ENCODE measurements at regions not wholly inside any gene's neighbourhood (a gene's known extent, or its start where the extent isn't known, plus 50 kb on each side); places are given as distances from the start of the nearest gene placed in this dataset.

DNA sequence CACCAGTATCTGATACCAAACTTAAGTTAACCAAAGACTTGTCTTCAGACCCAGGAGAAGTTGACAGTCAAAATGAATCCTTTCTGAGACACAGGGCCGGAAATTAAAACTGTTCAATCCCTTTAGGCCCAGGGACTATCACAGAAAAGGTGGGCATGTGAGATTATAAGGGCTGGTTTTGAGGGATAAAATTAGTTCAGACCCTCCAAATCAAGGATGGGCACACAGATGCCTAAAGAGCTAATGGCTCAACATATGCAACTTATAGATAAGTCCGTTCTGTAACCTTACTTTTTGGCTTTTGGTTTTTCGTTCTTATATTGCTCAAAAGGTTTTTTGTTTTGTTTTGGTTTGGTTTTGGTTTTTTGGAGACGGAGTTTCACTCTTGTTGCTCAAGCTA is 129.6 kb upstream of the ABCA1 start:
- no peak for TF ChIP-seq TAF1 (IDR thresholded peaks at IDR 0.05; ENCODE audit: borderline replicate concordance, low read depth, low read length)
- no peak for TF ChIP-seq YY1 (IDR thresholded peaks at IDR 0.05; ENCODE audit: low read depth)
- TF ChIP-seq, protein P1, sequence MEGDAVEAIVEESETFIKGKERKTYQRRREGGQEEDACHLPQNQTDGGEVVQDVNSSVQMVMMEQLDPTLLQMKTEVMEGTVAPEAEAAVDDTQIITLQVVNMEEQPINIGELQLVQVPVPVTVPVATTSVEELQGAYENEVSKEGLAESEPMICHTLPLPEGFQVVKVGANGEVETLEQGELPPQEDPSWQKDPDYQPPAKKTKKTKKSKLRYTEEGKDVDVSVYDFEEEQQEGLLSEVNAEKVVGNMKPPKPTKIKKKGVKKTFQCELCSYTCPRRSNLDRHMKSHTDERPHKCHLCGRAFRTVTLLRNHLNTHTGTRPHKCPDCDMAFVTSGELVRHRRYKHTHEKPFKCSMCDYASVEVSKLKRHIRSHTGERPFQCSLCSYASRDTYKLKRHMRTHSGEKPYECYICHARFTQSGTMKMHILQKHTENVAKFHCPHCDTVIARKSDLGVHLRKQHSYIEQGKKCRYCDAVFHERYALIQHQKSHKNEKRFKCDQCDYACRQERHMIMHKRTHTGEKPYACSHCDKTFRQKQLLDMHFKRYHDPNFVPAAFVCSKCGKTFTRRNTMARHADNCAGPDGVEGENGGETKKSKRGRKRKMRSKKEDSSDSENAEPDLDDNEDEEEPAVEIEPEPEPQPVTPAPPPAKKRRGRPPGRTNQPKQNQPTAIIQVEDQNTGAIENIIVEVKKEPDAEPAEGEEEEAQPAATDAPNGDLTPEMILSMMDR (IDR thresholded peaks at IDR 0.05), result no peak
- no peak for TF ChIP-seq RAD21 (IDR thresholded peaks at IDR 0.05; ENCODE audit: low read length)
- TF ChIP-seq POLR2AphosphoS5 (IDR thresholded peaks at IDR 0.05; ENCODE audit: low read depth, low read length), result no peak
